IMR-90 (cell line): ENCODE measurements at regions not wholly inside any gene's neighbourhood (a gene's known extent, or its start where the extent isn't known, plus 50 kb on each side); places are given as distances from the start of the nearest gene placed in this dataset.

Source experiments
- ATAC-seq: fragments of 200-7000 bp; cut with Tn5 transposase; 2 replicates; pipeline ENCODE4 v1.9.1; 2020; ENCODE audit warnings: low read depth, mild to moderate bottlenecking, moderate library complexity
- BruUV-seq: library from RNA; stranded (reverse); fragments of 400-500 nt; replicated peaks from 2 replicates; lab custom pipeline; 2021; lab: Mats Ljungman, UMichigan
- CTCF ChIA-PET: fragments of 300-600 bp; formaldehyde crosslinking; extraction: SDS; loops from one replicate; lab custom pipeline; 2021; ENCODE audit warnings: antibody characterized with exemption; lab: Yijun Ruan, JAX
- POLR2A ChIA-PET: fragments of 300-600 bp; sonication (Branson Sonifier 250); formaldehyde crosslinking; loops from one replicate; lab custom pipeline; 2022; ENCODE audit warnings: antibody characterized with exemption; ENCODE audit not compliant: unreplicated experiment; lab: Charles Lee
- DNase-seq: peaks from one replicate; pipeline ENCODE4 v3.0.0; 2013
- H2AFZ ChIP-seq: replicated peaks from 2 replicates; pipeline ENCODE3; 2013; ENCODE audit warnings: low read length, mild to moderate bottlenecking; ENCODE audit not compliant: poor library complexity
- H2AK5ac ChIP-seq: 2 replicates; pipeline ENCODE4 v1.6.1; 2013; ENCODE audit warnings: low read depth, low read length, inconsistent platforms
- H2AK9ac ChIP-seq: replicated peaks from 2 replicates; pipeline ENCODE3; 2013; ENCODE audit warnings: mild to moderate bottlenecking, low read depth, low read length, moderate library complexity; ENCODE audit not compliant: poor library complexity
- H2BK120ac ChIP-seq: 2 replicates; pipeline ENCODE4 v1.6.1; 2013; ENCODE audit warnings: low read depth, low read length, inconsistent platforms
- H2BK15ac ChIP-seq: 3 replicates; pipeline ENCODE4 v1.6.1; 2013; ENCODE audit warnings: low read depth, low read length, inconsistent platforms
- H2BK20ac ChIP-seq: 2 replicates; pipeline ENCODE4 v1.6.1; 2013; ENCODE audit warnings: low read depth, mild to moderate bottlenecking, inconsistent platforms, low read length, moderate library complexity
- H2BK5ac ChIP-seq: 2 replicates; pipeline ENCODE4 v1.6.1; 2013; ENCODE audit warnings: mild to moderate bottlenecking, low read depth, low read length, inconsistent platforms; ENCODE audit not compliant: poor library complexity, severe bottlenecking
- H3K14ac ChIP-seq: replicated peaks from 2 replicates; pipeline ENCODE4 v1.6.1; 2013; ENCODE audit warnings: low read depth, low read length, inconsistent platforms
- H3K18ac ChIP-seq: 2 replicates; pipeline ENCODE4 v1.6.1; 2013; ENCODE audit warnings: low read depth, low read length, control low read depth
- H3K23ac ChIP-seq: 2 replicates; pipeline ENCODE4 v1.6.1; 2013; ENCODE audit warnings: low read depth, low read length, inconsistent platforms
- H3K27ac ChIP-seq: 2 replicates; pipeline ENCODE4 v1.5.1; 2013; ENCODE audit warnings: mild to moderate bottlenecking, control low read depth, low read length; ENCODE audit not compliant: insufficient read depth
- H3K27me3 ChIP-seq: 2 replicates; pipeline ENCODE4 v1.6.1; 2013; ENCODE audit warnings: low read length; ENCODE audit not compliant: control insufficient read depth, insufficient read depth
- H3K36me3 ChIP-seq: 2 replicates; pipeline ENCODE4 v1.6.1; 2013; ENCODE audit warnings: low read length, mixed read lengths; ENCODE audit not compliant: control insufficient read depth, insufficient read depth
- H3K4ac ChIP-seq: 2 replicates; pipeline ENCODE4 v1.6.1; 2013; ENCODE audit warnings: low read depth, low read length, inconsistent platforms
- H3K4me1 ChIP-seq: 2 replicates; pipeline ENCODE4 v1.6.1; 2013; ENCODE audit warnings: low read length, mixed read lengths; ENCODE audit not compliant: control insufficient read depth, insufficient read depth
- H3K4me2 ChIP-seq: 2 replicates; pipeline ENCODE4 v1.6.1; 2013; ENCODE audit warnings: low read depth, mild to moderate bottlenecking, control low read depth, low read length, moderate library complexity
- H3K4me3 ChIP-seq: 2 replicates; pipeline ENCODE4 v1.5.1; 2013; ENCODE audit warnings: low read depth, mild to moderate bottlenecking, control low read depth, low read length, moderate library complexity; ENCODE audit not compliant: insufficient read depth
- H3K56ac ChIP-seq: 2 replicates; pipeline ENCODE4 v1.6.1; 2013; ENCODE audit warnings: low read length, inconsistent platforms; ENCODE audit not compliant: insufficient read depth; ENCODE audit errors: extremely low read depth
- H3K79me1 ChIP-seq, 2 experiments: 2 replicates each; pipeline ENCODE4 v1.6.1; 2013; ENCODE audit warnings: low read length in 2 of 2, inconsistent platforms in 1 of 2, low read depth in 1 of 2
- H3K9ac ChIP-seq: 2 replicates; pipeline ENCODE4 v1.6.1; 2013; ENCODE audit warnings: low read depth, low read length, control low read depth
- H3K9me1 ChIP-seq: 2 replicates; pipeline ENCODE4 v1.6.1; 2013; ENCODE audit warnings: low read length, inconsistent platforms; ENCODE audit not compliant: insufficient read depth
- H3K9me3 ChIP-seq: 2 replicates; pipeline ENCODE4 v1.6.1; 2013; ENCODE audit warnings: low read length; ENCODE audit not compliant: control insufficient read depth, insufficient read depth
- H4K20me1 ChIP-seq: 2 replicates; pipeline ENCODE4 v1.6.1; 2013; ENCODE audit warnings: low read length, inconsistent platforms; ENCODE audit not compliant: insufficient read depth
- H4K5ac ChIP-seq: 2 replicates; pipeline ENCODE4 v1.6.1; 2013; ENCODE audit warnings: mild to moderate bottlenecking, low read depth, low read length, control low read depth
- H4K8ac ChIP-seq, 2 experiments: 2 replicates each; pipeline ENCODE4 v1.6.1; 2013; ENCODE audit warnings: low read depth in 2 of 2, low read length in 2 of 2, control low read depth in 1 of 2, inconsistent platforms in 1 of 2
- H4K91ac ChIP-seq: 2 replicates; pipeline ENCODE4 v1.6.1; 2013; ENCODE audit warnings: low read depth, low read length, inconsistent platforms; ENCODE audit not compliant: insufficient read depth
- CEBPB ChIP-seq: IDR thresholded peaks from 2 replicates; pipeline ENCODE4 v1.6.1; 2012; ENCODE audit warnings: low read depth, low read length, improper control_type of control experiment
- FOS ChIP-seq: fragments of 150-350 bp; IDR thresholded peaks from 2 replicates; pipeline ENCODE4 v1.6.1; 2016; ENCODE audit warnings: low read depth, low read length
- WGBS, 2 experiments: methylation state at CpG; one replicate each; pipeline versions ENCODE4 v1.1.5 to v1.1.7; 2013; ENCODE audit warnings: missing lambda C conversion rate in 2 of 2; ENCODE audit not compliant: insufficient read length in 1 of 2; ENCODE audit errors: extremely low coverage in 2 of 2; 5-methylcytosine and 5-hydroxymethylcytosine counted together
- dilution Hi-C: fragments of 300-500 bp; cut with HindIII; formaldehyde crosslinking; loops from one replicate; pipeline ENCODE4 v1.14.3; 2018; ENCODE audit warnings: low sequenced_read_pairs; ENCODE audit not compliant: unreplicated experiment
- in situ Hi-C: fragments of 300-500 bp; cut with MboI; formaldehyde crosslinking; loops from 3 replicates; pipeline ENCODE4 v1.14.3; 2019; ENCODE audit warnings: low sequenced_read_pairs, inconsistent platforms, mixed read lengths
- intact Hi-C: fragments of 100-400 bp; cut with micrococcal nuclease; formaldehyde crosslinking; loops from 2 replicates; pipeline ENCODE4 v1.10.0; 2022

DNA sequence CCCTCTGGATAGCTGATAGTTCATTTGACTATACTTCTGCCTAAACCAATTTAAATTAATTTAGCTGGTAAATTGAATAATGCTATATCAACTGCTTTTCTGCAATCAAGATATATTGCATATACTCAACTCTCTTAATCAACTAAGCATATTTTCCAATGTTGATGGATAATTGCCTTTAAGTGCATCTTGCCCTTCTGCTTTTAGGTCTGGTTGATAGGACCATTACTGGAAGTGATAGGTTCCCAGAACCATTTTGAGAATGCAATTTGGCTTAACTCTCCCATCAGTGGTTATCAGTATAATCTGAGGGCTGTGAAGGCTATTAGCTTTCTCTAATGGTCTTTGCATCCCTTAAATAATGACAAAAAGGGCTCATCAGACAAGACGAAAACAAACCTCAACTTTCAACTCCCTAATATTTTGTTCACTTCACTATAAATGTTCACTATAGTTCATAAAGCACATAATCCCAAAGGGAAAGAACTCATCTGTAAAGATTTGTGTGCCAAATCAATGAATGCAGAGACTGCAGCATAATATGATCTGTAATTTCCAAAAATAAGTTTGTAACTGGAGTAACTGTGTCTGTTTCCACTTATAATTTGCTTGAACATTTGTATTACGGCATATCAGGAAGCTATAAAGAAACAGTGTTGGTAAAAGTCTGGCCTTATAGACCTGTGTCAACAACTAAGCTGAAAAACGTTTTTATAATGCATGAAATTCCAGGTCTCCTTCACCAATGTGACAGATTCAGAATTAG, 273.6 kb downstream of the FBXO8 start:
- Histone ChIP-seq H4K20me1 (no peaks in the 10 kb centered on the region), H3K27me3 (no peaks in the 10 kb centered on the region), H3K4me3 (no peak overlapping the region), H3K4me2 (no peak overlapping the region), H3K9ac (no peak overlapping the region), H3K4ac (no peak overlapping the region), H2AK5ac (no peak overlapping the region), H3K79me1 (no peaks in the 10 kb centered on the region), H3K23ac (no peak overlapping the region), H3K27ac (no peak overlapping the region), H2BK15ac (no peak overlapping the region), H4K8ac (no peak overlapping the region), H3K14ac (no peak overlapping the region), H2AK9ac (no peak overlapping the region), H3K9me1 (no peaks in the 10 kb centered on the region; the same call in 1 of the 2 replicates), H4K5ac (no peak overlapping the region), H2AFZ (no peak overlapping the region), H3K36me3 (no peaks in the 10 kb centered on the region), H3K18ac (no peak overlapping the region), H2BK20ac (no peak overlapping the region), H2BK120ac (no peak overlapping the region), H3K9me3 (no peaks in the 10 kb centered on the region), H2BK5ac (no peak overlapping the region), H3K4me1 (no peaks in the 10 kb centered on the region), H3K56ac (no peak overlapping the region), H4K91ac (no peak overlapping the region)
- dilution Hi-C loops: no loop called here
- in situ Hi-C loops: no loop called here
- ATAC-seq: no peak
- BruUV-seq: no TSS peak
- CTCF ChIA-PET: no interaction called here
- no peak for DNase-seq
- no CpG with 5 or more reads among the region's 3 CpGs for WGBS, 2 experiments
- POLR2A ChIA-PET: no interaction called here
- intact Hi-C loops: no loop called here
- TF ChIP-seq CEBPB (no peak), FOS (no peak)
